HL-60 (cell line): ENCODE measurements at regions not wholly inside any gene's neighbourhood (a gene's known extent, or its start where the extent isn't known, plus 50 kb on each side); places are given as distances from the start of the nearest gene placed in this dataset.

ENCODE experiments used
- CTCF ChIP-seq: IDR thresholded peaks from one replicate; pipeline ENCODE4 v1.5.1; 2011; ENCODE audit warnings: low read length, control low read depth, inconsistent platforms; ENCODE audit not compliant: insufficient read depth
- GABPA ChIP-seq: IDR thresholded peaks from 2 replicates; pipeline ENCODE4 v1.6.1; 2012; ENCODE audit warnings: low read depth
- POLR2AphosphoS5 ChIP-seq: IDR thresholded peaks from 2 replicates; pipeline ENCODE4 v1.6.1; 2012; ENCODE audit warnings: low read depth
- REST ChIP-seq: IDR thresholded peaks from 2 replicates; pipeline ENCODE4 v1.6.1; 2012; ENCODE audit warnings: low read depth; ENCODE audit not compliant: insufficient replicate concordance
- SPI1 ChIP-seq: IDR thresholded peaks from 2 replicates; pipeline ENCODE4 v1.6.1; 2012; ENCODE audit warnings: low read depth, mild to moderate bottlenecking, borderline replicate concordance

- TF ChIP-seq POLR2AphosphoS5 = no peak
- no peak for TF ChIP-seq CTCF
- TF ChIP-seq GABPA = no peak
- no peak for TF ChIP-seq REST
- TF ChIP-seq SPI1 = no peak
These were observed 81.8 kb upstream of the SERTAD2 start for GRCh38 chr2:64735504-64735903.
